ENCODE measurements at regions not wholly inside any gene's neighbourhood (a gene's known extent, or its start where the extent isn't known, plus 50 kb on each side); places are given as distances from the start of the nearest gene placed in this dataset.
"Not testable (repeated sequence)": the region's sequence is repeated elsewhere in the genome, so short reads cannot be mapped to it uniquely, and the experiment has no call there.

DNA sequence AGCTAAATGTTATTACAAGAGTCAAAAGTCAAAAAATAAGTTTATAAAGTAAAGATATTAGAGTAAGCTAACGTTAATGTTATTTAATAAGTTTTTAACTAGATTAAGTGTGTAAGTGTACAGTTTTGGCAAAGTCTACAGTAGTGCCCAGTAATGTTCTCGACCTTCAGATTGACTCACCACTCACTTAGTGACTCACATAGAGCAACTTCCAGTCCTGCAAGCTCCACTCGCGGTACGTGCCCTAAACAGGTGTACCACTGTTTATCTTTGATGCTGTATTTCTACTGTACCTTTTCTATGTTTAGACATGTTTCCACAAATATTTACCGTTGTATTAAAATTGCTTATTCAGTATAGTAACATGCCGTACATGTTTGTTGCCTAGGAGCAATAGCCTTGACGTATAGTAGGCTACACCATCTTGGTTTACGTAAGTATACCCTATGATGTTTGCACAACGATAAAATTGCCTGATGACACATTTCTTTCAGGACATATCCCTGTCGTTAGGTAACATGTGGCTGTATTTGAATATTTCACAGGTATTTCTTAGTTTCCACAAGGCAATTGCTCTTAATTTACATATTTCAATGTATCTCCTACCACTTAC is 1641.9 kb upstream of the PIK3C3 start:
- no peak for DNase-seq

DNA sequence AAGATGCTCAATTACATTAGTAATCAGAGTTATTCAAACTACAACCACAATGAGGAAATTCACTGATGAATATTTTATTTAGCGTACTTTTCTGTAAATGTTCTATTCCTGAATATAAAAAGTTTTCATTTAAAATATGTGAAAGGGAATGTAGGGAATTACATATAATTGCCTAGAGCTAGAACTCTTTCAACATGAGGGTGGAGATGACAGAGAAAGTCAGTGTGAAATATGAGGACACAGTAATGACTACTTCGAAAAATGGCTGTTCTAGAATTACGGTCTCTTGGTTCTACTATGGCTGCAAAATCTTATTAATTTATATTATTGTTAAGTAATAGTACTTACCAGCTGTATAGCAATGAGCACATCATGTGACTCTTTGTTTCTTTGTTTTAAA is 1647.4 kb upstream of the PIK3C3 start:
- DNase-seq = no peak

DNA sequence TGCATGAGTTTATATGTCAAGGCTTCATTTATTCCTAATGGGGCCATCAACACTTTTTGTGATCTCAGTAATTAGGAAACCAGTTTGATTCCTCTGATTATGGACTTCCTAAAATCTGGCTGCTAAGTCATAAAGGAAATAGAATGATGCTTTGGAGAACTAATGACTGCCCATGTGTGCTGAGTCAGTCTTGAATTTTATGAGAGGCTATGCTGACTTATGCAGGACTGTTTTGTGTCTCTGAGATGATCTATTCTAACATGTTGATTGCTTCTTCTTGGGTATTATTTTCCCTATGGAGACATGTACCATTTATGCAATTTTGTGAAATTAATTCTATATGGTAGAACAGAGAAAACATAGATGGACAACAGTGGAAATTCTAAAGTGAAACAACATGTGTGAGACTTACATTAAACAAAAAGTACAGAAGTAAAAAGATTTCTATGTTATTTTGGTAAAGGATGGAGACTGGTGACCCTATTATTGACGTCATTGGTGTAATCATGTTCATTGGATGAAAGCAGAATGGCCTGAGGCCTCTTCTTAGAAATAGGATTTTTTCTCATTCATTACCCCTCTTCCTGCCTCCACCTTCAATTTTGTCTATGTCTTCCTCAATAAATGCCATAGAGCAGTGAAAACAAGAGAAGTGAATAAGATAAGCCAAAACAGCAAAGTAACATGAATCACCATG is 1658.2 kb upstream of the PIK3C3 start:
- no peak for DNase-seq

DNA sequence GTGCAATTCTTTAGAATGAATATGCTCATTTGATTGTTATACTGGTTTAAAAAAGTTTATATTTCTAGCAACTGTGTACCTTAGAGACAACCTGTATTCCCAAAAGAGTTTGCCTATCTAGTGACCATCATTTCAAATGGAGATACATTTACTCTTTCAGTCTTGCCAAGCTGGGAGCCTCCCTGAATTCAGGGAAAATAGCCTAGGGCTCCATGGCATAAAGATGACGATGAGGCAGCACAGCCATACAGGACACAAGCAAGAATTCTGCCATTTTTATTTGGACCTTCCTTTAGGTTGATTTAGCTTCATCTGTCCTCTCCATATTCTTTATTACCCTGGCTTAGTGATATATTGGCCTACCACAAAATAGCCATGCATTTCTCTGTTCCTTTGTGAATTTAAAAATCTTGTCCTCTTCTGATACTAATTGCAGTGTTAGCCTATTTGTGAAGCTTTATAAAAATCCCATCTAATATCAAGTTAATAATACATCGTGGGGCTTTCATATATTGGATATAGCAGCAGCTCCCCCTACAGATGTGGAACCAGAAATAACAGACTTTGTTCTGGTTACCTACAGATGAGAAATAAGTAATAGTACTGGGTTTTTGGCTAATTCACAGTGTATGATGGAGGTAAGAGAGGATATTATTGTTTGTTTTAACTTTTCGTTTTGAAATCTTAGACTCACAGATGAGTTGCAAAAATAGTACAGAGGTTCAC is 1661.9 kb upstream of the PIK3C3 start:
- no peak for DNase-seq

DNA sequence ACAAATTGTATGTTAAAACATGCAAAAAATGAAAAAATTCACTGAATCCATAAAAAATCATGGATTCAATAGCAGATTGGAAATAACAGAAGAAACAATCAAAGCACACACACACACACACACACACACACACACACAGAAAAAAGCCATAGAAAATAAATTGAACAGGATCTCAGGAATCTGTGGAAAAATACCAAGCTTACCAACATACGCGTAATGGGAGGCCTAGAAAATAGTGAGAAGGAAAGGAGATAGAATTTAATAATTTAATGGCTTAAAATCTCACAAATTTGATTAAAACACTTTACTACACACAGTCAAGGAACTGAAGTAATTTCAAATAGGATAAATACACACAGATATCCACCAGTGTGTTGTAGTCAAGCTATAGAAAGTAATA is 1671.5 kb upstream of the PIK3C3 start:
- DNase-seq = no peak

DNA sequence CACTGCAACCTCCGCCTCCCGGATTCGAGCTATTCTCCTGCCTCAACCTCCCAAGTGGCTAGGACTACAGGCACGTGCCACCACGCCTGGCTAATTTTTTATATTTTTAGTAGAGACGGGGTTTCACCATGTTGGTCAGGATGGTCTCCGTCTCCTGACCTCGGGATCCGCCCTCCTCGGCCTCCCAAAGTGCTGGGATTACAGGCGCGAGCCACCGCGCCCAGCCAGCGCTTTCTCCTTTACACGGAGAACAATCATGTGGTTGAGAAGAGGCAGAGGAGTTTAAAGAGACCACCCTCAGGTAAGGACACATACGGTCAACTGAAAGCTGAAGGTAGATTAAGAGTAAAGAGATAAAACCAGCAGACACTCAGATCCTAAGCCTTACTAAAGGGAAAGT is 1673.7 kb upstream of the PIK3C3 start:
- DNase-seq = not testable (repeated sequence)

DNA sequence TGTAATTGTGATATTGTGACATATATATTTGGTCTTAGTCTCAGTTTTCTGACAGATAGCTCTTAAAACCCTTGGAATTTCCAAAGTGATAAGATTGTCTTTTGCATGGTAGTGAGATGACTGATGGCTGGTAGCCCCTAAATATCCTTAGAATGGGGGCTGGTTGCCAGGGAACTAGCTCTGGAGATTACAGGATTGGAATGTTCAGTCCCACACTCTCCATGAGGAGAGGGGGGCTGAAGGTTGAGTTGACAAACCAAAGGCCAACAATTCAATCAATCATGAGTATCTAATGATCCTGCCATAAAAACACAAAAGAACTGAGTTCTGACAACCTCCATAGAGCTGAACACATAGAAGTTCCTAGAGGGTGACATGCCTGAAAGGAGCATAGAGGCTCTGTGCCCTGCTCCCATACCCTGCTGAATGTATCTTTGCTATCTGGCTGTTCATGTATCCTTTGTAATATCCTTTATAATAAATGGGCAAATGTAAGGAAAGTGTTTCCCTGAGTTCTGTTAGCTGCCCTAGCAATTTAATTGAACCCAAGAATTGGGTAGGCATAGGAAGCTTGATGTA is 1680.3 kb upstream of the PIK3C3 start:
- no peak for DNase-seq

DNA sequence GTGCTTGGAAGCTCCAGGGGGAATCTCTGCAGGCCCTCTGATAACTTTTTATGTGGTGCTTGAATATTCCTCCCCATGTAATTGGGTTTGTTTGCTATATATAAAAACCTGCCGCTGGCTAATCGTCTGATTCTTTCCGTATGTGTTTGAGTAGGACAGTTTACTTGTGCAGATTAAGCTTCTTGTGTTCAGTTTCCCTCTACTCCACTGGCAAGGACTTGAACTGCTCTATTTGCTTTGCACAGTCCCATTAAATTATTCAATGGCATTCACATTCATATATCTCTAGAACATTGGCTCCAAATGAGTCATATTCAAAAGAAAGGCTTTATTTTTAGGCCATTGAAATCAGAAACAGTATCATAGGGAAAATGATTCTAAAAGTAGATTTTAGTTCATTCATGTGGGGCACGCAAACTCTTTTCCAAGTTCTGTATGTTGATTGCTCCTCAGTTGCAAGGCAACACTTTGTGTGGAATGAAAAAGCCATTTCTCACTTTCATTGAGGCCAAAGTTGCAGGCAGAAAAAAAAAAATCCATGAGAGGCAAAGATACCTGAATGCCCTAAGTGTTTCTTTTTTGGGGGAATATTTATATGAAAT is 1682.3 kb upstream of the PIK3C3 start:
- DNase-seq = no peak

DNA sequence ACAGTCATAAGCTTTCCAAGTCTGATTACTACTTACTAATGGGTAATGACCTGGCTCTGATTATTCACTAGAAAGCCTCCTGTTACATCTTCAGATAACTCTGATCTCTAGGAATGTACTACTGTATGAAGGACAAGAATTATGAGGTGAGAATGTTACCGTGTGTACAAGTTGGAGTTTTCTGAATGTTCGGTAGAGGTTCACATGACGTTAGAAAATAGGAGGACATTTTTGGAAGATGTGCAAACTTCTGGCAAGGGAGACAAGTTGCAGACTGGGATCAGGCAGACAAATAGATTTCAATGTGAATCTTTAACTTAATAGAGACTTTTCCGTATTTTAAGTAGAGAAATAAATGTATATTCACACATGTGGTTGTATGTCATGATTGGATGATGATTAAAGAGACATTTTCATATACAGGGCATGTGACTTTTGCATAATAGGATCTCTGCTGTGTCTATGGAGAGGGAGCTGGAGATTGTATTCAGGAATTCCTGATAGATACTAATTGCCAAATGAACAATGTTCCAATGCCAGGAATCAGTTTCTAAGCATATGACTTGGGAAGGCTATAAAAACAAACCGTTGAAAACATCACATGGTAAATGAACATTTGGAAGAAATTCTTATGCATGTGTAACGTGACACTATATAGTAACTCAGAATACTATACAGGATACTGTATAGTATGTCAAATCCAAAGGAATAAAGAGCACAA is 1695.8 kb upstream of the PIK3C3 start:
- no peak for DNase-seq

DNA sequence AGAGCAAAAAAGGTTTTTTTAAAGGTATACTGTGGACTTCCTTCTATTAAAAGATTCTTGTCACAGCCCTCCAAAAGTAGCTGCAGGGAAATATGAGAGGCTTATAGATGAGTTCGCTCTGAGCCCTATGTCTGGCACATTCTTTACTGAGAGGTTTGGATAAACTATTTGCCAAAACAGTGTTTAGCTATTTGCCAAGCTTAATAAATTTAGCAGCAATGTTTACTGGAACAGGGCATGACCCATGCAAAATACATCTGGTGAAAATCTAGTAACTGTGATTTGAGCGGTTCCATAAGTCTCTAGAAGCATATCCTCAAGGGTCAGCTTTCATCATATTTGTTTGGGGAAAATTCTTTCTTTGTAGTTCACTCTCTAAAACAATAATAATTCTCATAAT is 1696.7 kb upstream of the PIK3C3 start:
- DNase-seq = no peak

DNA sequence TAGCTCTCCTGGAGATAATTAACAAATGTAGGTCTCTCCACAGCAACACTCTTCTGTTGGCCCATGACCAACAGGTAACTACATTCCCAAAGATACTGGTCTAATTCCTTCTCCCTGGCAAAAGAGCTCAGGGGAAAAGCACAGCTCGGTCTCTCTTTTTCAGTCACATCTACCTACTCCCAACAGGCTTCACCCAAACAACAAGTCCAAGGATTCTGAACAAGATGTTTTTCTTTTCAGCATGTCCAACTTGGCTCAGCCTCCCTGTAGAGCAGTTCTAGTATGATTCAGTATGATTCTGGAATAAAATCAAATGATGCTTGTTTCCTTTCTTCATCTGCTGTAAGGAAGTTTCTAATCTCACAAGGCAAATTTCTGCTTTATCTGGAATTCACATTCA is 1704.8 kb upstream of the PIK3C3 start:
- DNase-seq = no peak

DNA sequence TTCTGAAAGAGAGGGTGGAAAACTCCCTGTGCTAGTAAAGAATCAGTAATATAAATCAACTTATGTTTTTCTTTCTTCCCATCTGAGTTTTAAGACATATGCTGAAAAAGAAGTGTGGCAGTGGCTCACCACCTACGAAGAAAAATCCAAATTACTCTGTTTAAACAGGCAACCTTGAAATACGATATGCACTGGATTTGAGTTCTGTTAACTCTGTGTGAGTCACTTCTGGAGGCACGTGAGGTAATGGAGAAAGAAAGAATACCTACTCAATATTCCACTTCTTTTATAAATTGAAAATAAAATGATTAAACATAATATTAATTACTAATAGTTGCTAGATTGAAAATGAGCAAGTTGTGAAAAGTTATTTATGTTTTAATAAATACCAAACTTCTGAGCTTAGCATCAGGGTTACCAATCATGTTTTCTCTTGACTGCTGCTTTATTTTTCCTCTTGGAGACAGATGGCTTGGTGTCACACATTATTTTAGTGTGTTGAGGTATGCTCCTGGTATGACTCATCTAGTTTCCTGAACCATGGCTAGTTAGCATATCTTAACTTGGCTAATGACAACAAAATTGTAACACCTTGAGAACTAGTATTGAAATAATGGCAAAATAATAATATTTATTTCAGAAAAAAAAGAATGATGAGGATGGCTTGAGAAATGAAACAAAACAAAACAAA is 1705.5 kb upstream of the PIK3C3 start:
- no peak for DNase-seq

DNA sequence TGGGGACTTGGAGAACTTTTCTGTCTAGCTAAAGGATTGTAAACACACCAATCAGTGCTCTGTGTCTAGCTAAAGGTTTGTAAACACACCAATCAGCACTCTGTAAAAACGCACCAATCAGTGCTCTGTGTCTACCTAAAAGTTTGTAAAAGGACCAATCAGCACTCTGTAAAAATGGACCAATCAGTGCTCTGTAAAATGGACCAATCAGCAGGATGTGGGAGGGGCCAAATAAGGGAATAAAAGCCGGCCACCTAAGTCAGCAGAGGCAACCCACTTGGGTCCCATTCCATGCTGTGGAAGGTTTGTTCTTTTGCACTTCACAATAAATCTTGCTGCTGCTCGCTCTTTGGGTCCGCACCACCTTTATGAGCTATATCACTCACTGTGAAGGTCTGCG is 1709.4 kb upstream of the PIK3C3 start:
- not testable (repeated sequence) for DNase-seq

DNA sequence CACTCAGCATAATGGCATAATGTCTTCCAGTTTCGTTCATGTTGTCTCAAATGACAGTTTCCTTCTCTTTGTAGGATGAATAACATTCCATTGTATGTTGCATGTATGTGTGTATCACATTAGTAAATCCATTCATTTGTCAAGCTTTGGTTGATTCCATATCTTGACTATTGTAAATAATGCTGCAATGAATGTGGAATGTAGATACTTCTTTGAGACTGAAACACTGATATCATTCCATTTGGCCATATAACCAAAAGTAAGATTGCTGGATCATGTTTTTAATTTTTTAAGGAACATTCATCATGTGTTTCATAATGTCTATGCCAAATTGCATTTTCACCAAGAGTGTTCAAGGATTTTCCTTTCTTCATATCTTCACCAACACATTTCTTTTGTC is 1711.4 kb upstream of the PIK3C3 start:
- no peak for DNase-seq

DNA sequence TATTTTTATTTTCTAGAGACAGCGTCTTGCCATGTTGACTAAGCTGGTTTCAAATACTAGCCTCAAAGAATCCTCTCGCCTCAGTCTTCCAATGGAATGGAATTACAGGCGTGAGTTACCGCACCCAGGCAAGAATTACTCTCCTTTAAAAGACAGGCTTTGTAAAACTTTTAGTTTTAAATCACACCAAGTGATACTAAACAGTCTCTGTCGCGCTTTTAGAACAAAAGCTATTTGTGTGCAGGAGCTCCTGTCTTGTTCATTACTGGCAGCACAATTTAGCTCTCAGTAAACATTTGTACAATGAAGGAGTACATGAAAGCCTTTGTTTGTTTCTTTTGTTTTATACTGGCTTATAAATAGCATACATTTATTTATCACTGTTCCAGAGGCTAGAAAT is 1719.2 kb upstream of the PIK3C3 start:
- no peak for DNase-seq

DNA sequence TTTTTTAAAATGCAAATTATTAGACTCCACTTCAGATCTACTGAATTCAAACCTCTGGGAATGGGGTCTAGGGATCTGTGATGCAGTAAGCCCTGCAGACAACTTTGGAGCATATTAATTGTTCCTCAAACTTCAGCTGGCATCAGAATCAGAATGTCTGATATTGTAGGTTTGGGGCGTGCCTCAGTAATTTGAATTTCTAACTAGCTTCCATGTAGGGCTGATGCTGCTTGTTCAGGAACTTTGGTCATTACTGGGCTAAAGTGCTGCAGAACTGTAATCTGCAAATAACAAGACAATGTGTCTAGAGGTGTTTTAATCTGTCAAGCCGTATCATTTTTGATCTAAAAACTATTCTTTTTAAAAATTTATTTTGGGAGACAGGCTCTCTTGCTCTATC is 1719.7 kb upstream of the PIK3C3 start:
- DNase-seq = no peak

DNA sequence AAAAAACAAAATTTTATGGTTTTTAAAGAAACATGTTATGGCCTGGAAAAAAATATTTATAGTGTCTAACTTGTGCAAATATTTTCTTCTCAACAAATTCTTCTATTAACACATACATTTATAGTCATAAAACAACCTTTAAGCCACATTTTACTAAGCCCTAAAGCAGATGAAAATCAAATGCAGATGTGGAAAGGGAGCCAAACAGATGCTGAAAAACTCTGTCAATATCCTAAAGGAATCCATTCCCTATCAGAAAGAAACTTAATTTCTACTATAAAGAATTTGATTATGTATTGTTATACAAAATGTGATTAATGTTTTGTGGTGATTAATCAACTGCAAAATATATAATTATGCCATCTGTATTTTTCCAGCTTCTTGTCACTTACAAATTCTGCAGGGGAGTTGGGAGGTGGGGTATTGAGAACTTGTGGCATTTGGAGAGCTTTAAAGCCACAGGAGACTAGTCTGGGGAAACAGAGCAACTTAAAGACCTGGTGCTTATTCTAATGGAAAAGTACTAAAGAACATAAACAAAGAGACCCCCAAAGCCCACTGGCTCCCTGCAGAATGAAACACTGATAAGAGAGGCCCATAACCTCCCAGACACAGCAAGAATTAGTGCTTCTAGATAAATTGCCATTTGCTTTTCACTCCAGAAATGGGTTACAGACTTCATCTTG is 1721.0 kb upstream of the PIK3C3 start:
- no peak for DNase-seq

DNA sequence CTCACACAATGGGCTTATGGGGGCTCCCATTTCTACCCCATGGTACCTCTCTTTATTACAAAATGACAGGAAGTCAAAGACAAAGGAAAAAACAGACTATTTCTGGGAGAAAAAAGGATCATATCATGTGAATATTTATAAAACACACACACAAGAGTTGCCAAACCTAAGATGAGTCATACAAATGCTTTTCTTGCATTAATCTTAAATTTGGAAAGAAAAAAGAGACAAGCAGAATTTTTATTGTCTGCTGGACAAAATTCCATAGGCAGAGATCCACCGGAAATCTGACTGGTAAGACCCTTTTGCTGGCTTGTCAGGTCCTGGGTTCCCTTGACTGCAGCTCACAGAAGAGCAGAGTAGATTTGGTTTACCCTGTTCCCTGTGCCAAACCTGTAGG is 1732.3 kb upstream of the PIK3C3 start:
- DNase-seq = no peak

DNA sequence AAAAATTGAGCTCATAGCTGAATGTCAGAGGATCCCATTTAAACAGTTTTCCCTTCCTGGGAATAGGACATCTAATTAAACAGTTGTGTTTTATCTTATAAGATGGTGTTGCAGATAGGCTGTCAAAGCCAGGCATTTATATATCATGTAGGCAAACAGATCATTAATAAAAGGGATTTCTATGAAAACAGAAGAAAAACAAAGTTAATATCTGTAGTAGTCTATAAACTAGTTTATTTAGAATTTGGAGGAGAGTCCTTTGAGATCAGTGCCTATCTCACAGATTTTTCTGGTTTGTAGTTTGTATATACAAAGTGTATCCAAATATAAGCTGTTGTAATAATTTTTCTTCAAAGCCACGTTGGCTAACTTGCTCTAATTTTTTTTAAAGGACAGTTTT is 1738.2 kb upstream of the PIK3C3 start:
- DNase-seq = no peak

DNA sequence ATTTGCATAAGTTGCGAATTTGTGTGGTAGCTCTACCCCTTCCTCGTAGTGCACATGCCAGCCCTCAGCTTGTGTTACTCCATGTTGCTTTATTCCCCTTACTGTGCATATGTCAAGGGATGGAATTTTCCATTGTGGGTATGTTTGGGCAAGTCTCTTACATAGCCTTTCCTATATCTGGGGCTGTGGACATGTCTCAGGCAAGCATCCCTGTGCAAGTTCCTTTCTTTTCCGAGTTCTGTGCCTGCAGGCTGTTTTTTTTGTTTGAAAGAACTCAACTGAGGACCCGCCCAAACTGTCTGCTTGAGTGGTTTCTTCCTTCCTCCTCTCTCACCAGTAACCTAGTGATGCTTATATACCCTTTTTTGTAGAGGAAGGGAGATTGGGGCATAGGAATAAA is 1739.1 kb upstream of the PIK3C3 start:
- no peak for DNase-seq

DNA sequence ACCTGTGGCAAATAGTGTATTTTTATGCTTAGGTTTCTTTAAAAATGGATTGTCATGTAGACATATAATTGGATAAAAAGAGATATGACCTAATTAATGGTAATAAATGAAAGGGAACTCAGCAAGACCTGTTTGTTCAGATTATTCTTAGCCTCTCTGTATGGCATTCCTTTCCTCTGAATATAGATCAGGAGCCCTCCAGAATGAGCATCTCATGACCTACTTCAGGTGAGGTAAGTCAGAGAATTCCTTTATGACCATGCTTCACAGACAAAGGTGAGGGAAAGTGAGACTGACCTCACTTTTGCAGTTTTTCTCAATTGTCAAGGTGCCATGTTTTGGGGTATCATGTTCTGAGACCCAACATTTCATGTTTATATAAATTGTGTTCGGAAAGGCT is 1744.3 kb upstream of the PIK3C3 start:
- no peak for DNase-seq

DNA sequence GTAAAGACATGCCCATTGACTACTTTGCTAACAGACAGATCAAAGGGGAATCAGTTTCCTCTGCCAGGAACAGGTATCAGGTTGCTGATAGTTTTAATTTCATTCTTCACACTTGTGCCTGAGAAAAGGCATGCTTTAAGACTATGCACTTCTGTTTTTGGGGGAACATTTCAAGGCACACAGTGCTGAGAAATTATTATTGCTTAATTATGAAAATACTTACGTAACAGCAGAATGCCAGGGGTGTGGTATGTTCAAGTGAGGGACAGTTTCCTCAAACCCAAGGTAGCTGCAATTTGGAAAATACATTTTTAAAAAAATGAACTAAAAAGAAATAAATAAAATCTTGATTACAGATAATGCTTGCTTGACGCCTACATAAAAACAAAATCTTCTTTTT is 1746.1 kb upstream of the PIK3C3 start:
- DNase-seq = no peak
